ENCODE measurements at regions not wholly inside any gene's neighbourhood (a gene's known extent, or its start where the extent isn't known, plus 50 kb on each side); places are given as distances from the start of the nearest gene placed in this dataset.

DNA sequence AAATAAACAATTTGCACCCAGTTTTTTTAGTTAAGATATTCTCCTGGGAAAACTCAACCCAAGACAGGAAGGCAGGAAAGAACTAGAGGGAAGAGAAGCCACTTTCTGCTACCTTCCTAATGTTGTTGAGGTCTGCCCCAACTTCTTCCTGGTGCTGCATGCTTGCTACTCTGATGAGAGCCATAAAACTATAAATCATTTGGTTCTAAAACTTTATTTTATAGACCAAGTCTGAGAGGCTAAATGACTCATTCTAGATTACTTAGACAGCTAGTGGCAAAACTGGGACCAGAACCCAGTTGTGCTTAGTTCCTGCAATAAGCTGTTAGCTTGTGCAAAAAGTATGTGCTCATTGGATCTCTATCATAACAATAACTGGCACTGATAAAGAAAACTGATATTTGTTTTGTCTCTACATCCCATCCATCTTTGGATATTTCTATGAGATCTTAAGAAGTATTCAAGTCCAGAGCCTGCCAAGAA, 344.9 kb upstream of the SLC14A2 start:
- DNase-seq, result no peak
- no peak overlapping the region for H3K4me3 ChIP-seq (ENCODE audit: low read depth in 2 of 2, low read length in 1 of 2)
- H3K79me2 ChIP-seq (ENCODE audit: insufficient read depth), result no peaks in the 10 kb centered on the region
- no peak overlapping the region for H2AFZ ChIP-seq (ENCODE audit: low read depth)
- no peak overlapping the region for H3K4me2 ChIP-seq
- POLR2A ChIA-PET, result no interaction called here
- CTCF ChIA-PET, result interaction anchor here (1.7 to 2.2 kb wide), 2 partner anchors 15 to 114 kb away, joined by 5 to 7 read pairs; no protein-coding TSS in a partner anchor
- no peaks in the 10 kb centered on the region for H3K9me3 ChIP-seq
- H3K27ac ChIP-seq (ENCODE audit: low read depth in 2 of 2, low read length in 1 of 2), result no peak overlapping the region
- TF ChIP-seq SMC3 (IDR thresholded peaks at IDR 0.05; ENCODE audit: low read depth, low read length) (no peak), TCF12 (IDR thresholded peaks at IDR 0.05) (no peak), NFIC (IDR thresholded peaks at IDR 0.05; ENCODE audit: borderline replicate concordance) (no peak), USF2 (IDR thresholded peaks at IDR 0.05; ENCODE audit: borderline replicate concordance, low read depth, low read length) (no peak), IRF3 (IDR thresholded peaks at IDR 0.05; ENCODE audit: low read depth, low read length) (no peak), SIN3A (IDR thresholded peaks at IDR 0.05; ENCODE audit: borderline replicate concordance, low read depth, low read length) (no peak), ELF1 (IDR thresholded peaks at IDR 0.05) (no peak), MXI1 (IDR thresholded peaks at IDR 0.05; ENCODE audit: low read depth, low read length) (no peak), RXRA (IDR thresholded peaks at IDR 0.05; ENCODE audit: borderline replicate concordance, low read depth) (no peak), GABPA (IDR thresholded peaks at IDR 0.05; ENCODE audit: low read depth) (no peak)
- TF ChIP-seq, protein P1, sequence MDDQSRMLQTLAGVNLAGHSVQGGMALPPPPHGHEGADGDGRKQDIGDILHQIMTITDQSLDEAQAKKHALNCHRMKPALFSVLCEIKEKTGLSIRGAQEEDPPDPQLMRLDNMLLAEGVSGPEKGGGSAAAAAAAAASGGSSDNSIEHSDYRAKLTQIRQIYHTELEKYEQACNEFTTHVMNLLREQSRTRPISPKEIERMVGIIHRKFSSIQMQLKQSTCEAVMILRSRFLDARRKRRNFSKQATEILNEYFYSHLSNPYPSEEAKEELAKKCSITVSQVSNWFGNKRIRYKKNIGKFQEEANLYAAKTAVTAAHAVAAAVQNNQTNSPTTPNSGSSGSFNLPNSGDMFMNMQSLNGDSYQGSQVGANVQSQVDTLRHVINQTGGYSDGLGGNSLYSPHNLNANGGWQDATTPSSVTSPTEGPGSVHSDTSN (IDR thresholded peaks at IDR 0.05), result no peak
- no peaks in the 10 kb centered on the region for H3K9me2 ChIP-seq
- H3K36me3 ChIP-seq (replicated peaks in 1 of 2; ENCODE audit: control insufficient read depth in 1 of 2, insufficient read depth in 2 of 2, low read length in 1 of 2), result no peaks in the 10 kb centered on the region
- H4K20me1 ChIP-seq (ENCODE audit: insufficient read depth), result no peaks in the 10 kb centered on the region
- H3F3A ChIP-seq (replicated peaks; ENCODE audit: insufficient read depth), result no peaks in the 10 kb centered on the region
- H3K27me3 ChIP-seq (ENCODE audit: insufficient read depth), result no peaks in the 10 kb centered on the region
- no peak overlapping the region for H3K9ac ChIP-seq
- no peaks in the 10 kb centered on the region for H3K4me1 ChIP-seq (ENCODE audit: control insufficient read depth in 1 of 2, insufficient read depth in 2 of 2, low read depth in 1 of 2, low read length in 1 of 2)

DNA sequence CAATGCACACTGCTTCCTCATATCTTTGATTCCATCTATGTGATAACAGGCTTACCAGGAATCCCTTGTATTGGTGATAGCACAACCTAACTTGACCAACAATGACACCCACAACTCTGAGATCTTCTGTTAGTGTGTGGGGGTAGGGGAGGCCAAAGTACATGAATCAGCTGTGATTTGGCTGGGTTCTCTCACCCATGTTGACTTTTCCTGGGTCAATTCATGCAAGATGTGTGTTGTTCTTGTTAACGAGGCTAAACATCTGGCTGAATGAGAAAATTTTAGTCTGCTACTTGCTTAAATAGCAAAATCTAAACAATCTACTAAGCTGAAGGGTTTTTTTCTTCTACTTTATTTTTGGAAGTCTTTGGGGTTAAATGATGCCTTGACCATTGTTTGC, 341.2 kb upstream of the SLC14A2 start:
- H3K27ac ChIP-seq (ENCODE audit: low read depth in 2 of 2, low read length in 1 of 2), result no peak overlapping the region
- no peak for DNase-seq
- no peak overlapping the region for H3K4me2 ChIP-seq
- no peaks in the 10 kb centered on the region for H4K20me1 ChIP-seq (ENCODE audit: insufficient read depth)
- no peaks in the 10 kb centered on the region for H3K36me3 ChIP-seq (replicated peaks in 1 of 2; ENCODE audit: control insufficient read depth in 1 of 2, insufficient read depth in 2 of 2, low read length in 1 of 2)
- H3K9me3 ChIP-seq, result no peaks in the 10 kb centered on the region
- no peaks in the 10 kb centered on the region for H3K9me2 ChIP-seq
- 42% methylated on average over 1 of the region's 1 CpG for WGBS (ENCODE audit: low lambda C conversion rate)
- ChIA-PET POLR2A (no interaction called here), CTCF (interaction anchor here (1.0 to 7.4 kb wide), 6 partner anchors 14 to 252 kb away, joined by 3 to 72 read pairs (median 11); no protein-coding TSS in a partner anchor)
- no peaks in the 10 kb centered on the region for H3K4me1 ChIP-seq (ENCODE audit: control insufficient read depth in 1 of 2, insufficient read depth in 2 of 2, low read depth in 1 of 2, low read length in 1 of 2)
- H3K4me3 ChIP-seq (ENCODE audit: low read depth in 2 of 2, low read length in 1 of 2), result no peak overlapping the region
- no peaks in the 10 kb centered on the region for H3F3A ChIP-seq (replicated peaks; ENCODE audit: insufficient read depth)
- no peak overlapping the region for H3K9ac ChIP-seq
- H3K27me3 ChIP-seq (ENCODE audit: insufficient read depth), result no peaks in the 10 kb centered on the region
- no peak overlapping the region for H2AFZ ChIP-seq (ENCODE audit: low read depth)
- H3K79me2 ChIP-seq (ENCODE audit: insufficient read depth), result no peaks in the 10 kb centered on the region
- TF ChIP-seq, protein P2, sequence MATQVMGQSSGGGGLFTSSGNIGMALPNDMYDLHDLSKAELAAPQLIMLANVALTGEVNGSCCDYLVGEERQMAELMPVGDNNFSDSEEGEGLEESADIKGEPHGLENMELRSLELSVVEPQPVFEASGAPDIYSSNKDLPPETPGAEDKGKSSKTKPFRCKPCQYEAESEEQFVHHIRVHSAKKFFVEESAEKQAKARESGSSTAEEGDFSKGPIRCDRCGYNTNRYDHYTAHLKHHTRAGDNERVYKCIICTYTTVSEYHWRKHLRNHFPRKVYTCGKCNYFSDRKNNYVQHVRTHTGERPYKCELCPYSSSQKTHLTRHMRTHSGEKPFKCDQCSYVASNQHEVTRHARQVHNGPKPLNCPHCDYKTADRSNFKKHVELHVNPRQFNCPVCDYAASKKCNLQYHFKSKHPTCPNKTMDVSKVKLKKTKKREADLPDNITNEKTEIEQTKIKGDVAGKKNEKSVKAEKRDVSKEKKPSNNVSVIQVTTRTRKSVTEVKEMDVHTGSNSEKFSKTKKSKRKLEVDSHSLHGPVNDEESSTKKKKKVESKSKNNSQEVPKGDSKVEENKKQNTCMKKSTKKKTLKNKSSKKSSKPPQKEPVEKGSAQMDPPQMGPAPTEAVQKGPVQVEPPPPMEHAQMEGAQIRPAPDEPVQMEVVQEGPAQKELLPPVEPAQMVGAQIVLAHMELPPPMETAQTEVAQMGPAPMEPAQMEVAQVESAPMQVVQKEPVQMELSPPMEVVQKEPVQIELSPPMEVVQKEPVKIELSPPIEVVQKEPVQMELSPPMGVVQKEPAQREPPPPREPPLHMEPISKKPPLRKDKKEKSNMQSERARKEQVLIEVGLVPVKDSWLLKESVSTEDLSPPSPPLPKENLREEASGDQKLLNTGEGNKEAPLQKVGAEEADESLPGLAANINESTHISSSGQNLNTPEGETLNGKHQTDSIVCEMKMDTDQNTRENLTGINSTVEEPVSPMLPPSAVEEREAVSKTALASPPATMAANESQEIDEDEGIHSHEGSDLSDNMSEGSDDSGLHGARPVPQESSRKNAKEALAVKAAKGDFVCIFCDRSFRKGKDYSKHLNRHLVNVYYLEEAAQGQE (IDR thresholded peaks at IDR 0.05; ENCODE audit: low read depth, low read length), result no peak
- TF ChIP-seq RCOR1 (IDR thresholded peaks at IDR 0.05; ENCODE audit: low read length) (no peak), TCF12 (IDR thresholded peaks at IDR 0.05) (no peak), USF1 (IDR thresholded peaks at IDR 0.05; ENCODE audit: borderline replicate concordance, low read depth) (no peak), MEF2A (IDR thresholded peaks at IDR 0.05; ENCODE audit: borderline replicate concordance, low read depth) (no peak), MXI1 (IDR thresholded peaks at IDR 0.05; ENCODE audit: low read depth, low read length) (no peak), SMC3 (IDR thresholded peaks at IDR 0.05; ENCODE audit: low read depth, low read length) (no peak), POLR2AphosphoS5 (IDR thresholded peaks at IDR 0.05; ENCODE audit: low read depth, low read length) (no peak), NFIC (IDR thresholded peaks at IDR 0.05; ENCODE audit: borderline replicate concordance) (no peak), IRF3 (IDR thresholded peaks at IDR 0.05; ENCODE audit: low read depth, low read length) (no peak), EP300 (IDR thresholded peaks at IDR 0.05; ENCODE audit: borderline replicate concordance in 1 of 2, low read depth in 1 of 2, low read length in 1 of 2) (no peak), FOXJ3 (CRISPR knock-in tag; IDR thresholded peaks at IDR 0.05) (no peak), CHD2 (IDR thresholded peaks at IDR 0.05; ENCODE audit: low read length, partially characterized antibody) (no peak)

All from SK-N-SH (cell line).